K562 (cell line): ENCODE measurements at regions not wholly inside any gene's neighbourhood (a gene's known extent, or its start where the extent isn't known, plus 50 kb on each side); places are given as distances from the start of the nearest gene placed in this dataset.

ENCODE experiments used
- CC2D1A ChIP-seq: fragments of 450-650 bp; IDR thresholded peaks from 2 replicates; pipeline ENCODE4 v1.6.1; 2017; ENCODE audit warnings: mild to moderate bottlenecking
- CTCF ChIP-seq, 3 experiments: IDR thresholded peaks in 2 of 3; conservative IDR thresholded peaks in 1 of 3; 2 replicates each; pipeline ENCODE4 v1.5.1; 2011 to 2012; ENCODE audit warnings: low read length in 3 of 3, mild to moderate bottlenecking in 3 of 3, control low read depth in 2 of 3, improper control_type of control experiment in 1 of 3, inconsistent platforms in 1 of 3, low read depth in 1 of 3, mixed read lengths in 1 of 3, moderate library complexity in 1 of 3; ENCODE audit not compliant: insufficient read depth in 2 of 3
- GMEB1 ChIP-seq: fragments of 250-450 bp; sonication (Bioruptor Pico); IDR thresholded peaks from 2 replicates; pipeline ENCODE4 v1.4.0; 2020; ENCODE audit warnings: mild to moderate bottlenecking
- L3MBTL2 ChIP-seq: fragments of 450-650 bp; IDR thresholded peaks from 2 replicates; pipeline ENCODE4 v1.6.1; 2016; ENCODE audit warnings: mild to moderate bottlenecking, moderate library complexity
- POLR2AphosphoS5 ChIP-seq: IDR thresholded peaks from 2 replicates; pipeline ENCODE4 v1.6.1; 2011; ENCODE audit warnings: mild to moderate bottlenecking, low read depth, low read length, moderate library complexity; ENCODE audit not compliant: control insufficient read depth, insufficient read depth
- RNF2 ChIP-seq: sonication (generic); IDR thresholded peaks from 2 replicates; pipeline ENCODE4 v1.6.1; 2016
- TRIM25 ChIP-seq: fragments of 450-650 bp; IDR thresholded peaks from 2 replicates; pipeline ENCODE4 v1.7.0; 2016; ENCODE audit warnings: borderline replicate concordance
- ZBTB34 ChIP-seq: fragments of 250-450 bp; sonication (Bioruptor Pico); IDR thresholded peaks from 2 replicates; pipeline ENCODE4 v1.8.0; 2021; ENCODE audit warnings: mild to moderate bottlenecking, moderate library complexity
- ZNF512 ChIP-seq: IDR thresholded peaks from 2 replicates; pipeline ENCODE4 v1.6.1; 2016; ENCODE audit warnings: missing genetic modification characterization, missing compliant biosample characterization

GRCh38 chr13:63139277-63139676, 1723.6 kb upstream of the PCDH20 start:
- TF ChIP-seq POLR2AphosphoS5 (no peak), CC2D1A (no peak), RNF2 (no peak), L3MBTL2 (no peak), ZNF512 (no peak), TRIM25 (no peak), CTCF (IDR thresholded peaks at IDR 0.05 in 2 of 3, conservative IDR thresholded peaks at IDR 0.05 in 1 of 3; ENCODE audit: insufficient read depth in 2 of 3, low read depth in 1 of 3, low read length in 3 of 3) (no peak), GMEB1 (no peak), ZBTB34 (no peak)
